ENCODE measurements at regions not wholly inside any gene's neighbourhood (a gene's known extent, or its start where the extent isn't known, plus 50 kb on each side); places are given as distances from the start of the nearest gene placed in this dataset.

- DNase-seq: no peak
- Mint-ChIP-seq H3K27ac (ENCODE audit: unreplicated experiment) (no peak overlapping the region), H3K9me3 (ENCODE audit: unreplicated experiment) (no peaks in the 10 kb centered on the region), H3K4me1 (ENCODE audit: low read depth, unreplicated experiment) (peaks cover 8% of the 10 kb centered on the region), H3K27me3 (ENCODE audit: insufficient read depth, unreplicated experiment) (peaks cover 13% of the 10 kb centered on the region), H3K4me3 (ENCODE audit: unreplicated experiment) (no peak overlapping the region), H3K36me3 (ENCODE audit: insufficient read depth, unreplicated experiment) (no peaks in the 10 kb centered on the region)
- intact Hi-C loops (cut with micrococcal nuclease; ENCODE audit: unreplicated experiment): no loop called here
- CTCF ChIA-PET: no interaction called here
- Histone ChIP-seq H3K4me3 (ENCODE audit: low read depth, low read length) (no peak overlapping the region), H3K36me3 (ENCODE audit: control insufficient read depth, insufficient read depth, low read length) (no peaks in the 10 kb centered on the region), H3K27me3 (replicated peaks; ENCODE audit: control insufficient read depth, insufficient read depth, low read length) (no peaks in the 10 kb centered on the region), H3K4me1 (no peaks in the 10 kb centered on the region), H3K9me3 (no peaks in the 10 kb centered on the region)
- TF ChIP-seq CTCF (IDR thresholded peaks at IDR 0.05; ENCODE audit: insufficient read depth in 1 of 2, low read depth in 1 of 2, low read length in 1 of 2, severe bottlenecking in 1 of 2, unreplicated experiment in 1 of 2): no peak
- POLR2A ChIA-PET: no interaction called here
- no TSS peak for BruUV-seq (replicated peaks)
These were observed 690.5 kb upstream of the NR5A2 start for GRCh38 chr1:199336745-199337640.

- peaks cover 8% of the 10 kb centered on the region for H3K4me1 Mint-ChIP-seq (ENCODE audit: low read depth, unreplicated experiment)
- POLR2A ChIA-PET: no interaction called here
- CTCF ChIA-PET: no interaction called here
- no peaks in the 10 kb centered on the region for H3K36me3 ChIP-seq (ENCODE audit: control insufficient read depth, insufficient read depth, low read length)
- TF ChIP-seq CTCF (IDR thresholded peaks at IDR 0.05; ENCODE audit: insufficient read depth in 1 of 2, low read depth in 1 of 2, low read length in 1 of 2, severe bottlenecking in 1 of 2, unreplicated experiment in 1 of 2): no peak
- H3K27me3 ChIP-seq (replicated peaks; ENCODE audit: control insufficient read depth, insufficient read depth, low read length): no peaks in the 10 kb centered on the region
- H3K9me3 Mint-ChIP-seq (ENCODE audit: unreplicated experiment): no peaks in the 10 kb centered on the region
- no TSS peak for BruUV-seq (replicated peaks)
- no peaks in the 10 kb centered on the region for H3K4me1 ChIP-seq
- H3K27ac Mint-ChIP-seq (ENCODE audit: unreplicated experiment): no peak overlapping the region
- no peaks in the 10 kb centered on the region for H3K36me3 Mint-ChIP-seq (ENCODE audit: insufficient read depth, unreplicated experiment)
- no peak overlapping the region for H3K4me3 Mint-ChIP-seq (ENCODE audit: unreplicated experiment)
- no peaks in the 10 kb centered on the region for H3K9me3 ChIP-seq
- no peak overlapping the region for H3K4me3 ChIP-seq (ENCODE audit: low read depth, low read length)
- H3K27me3 Mint-ChIP-seq (ENCODE audit: insufficient read depth, unreplicated experiment): peaks cover 15% of the 10 kb centered on the region
- DNase-seq: no peak
- intact Hi-C loops (cut with micrococcal nuclease; ENCODE audit: unreplicated experiment): no loop called here
These were observed 688.8 kb upstream of the NR5A2 start for GRCh38 chr1:199338760-199339159.

- ChIA-PET POLR2A (no interaction called here), CTCF (no interaction called here)
- H3K4me3 ChIP-seq (ENCODE audit: low read depth, low read length): no peak overlapping the region
- no TSS peak for BruUV-seq (replicated peaks)
- H3K27me3 ChIP-seq (replicated peaks; ENCODE audit: control insufficient read depth, insufficient read depth, low read length): no peaks in the 10 kb centered on the region
- Mint-ChIP-seq H3K27ac (ENCODE audit: unreplicated experiment) (no peak overlapping the region), H3K36me3 (ENCODE audit: insufficient read depth, unreplicated experiment) (no peaks in the 10 kb centered on the region), H3K27me3 (ENCODE audit: insufficient read depth, unreplicated experiment) (peaks cover 10% of the 10 kb centered on the region), H3K4me1 (ENCODE audit: low read depth, unreplicated experiment) (no peaks in the 10 kb centered on the region), H3K9me3 (ENCODE audit: unreplicated experiment) (no peaks in the 10 kb centered on the region), H3K4me3 (ENCODE audit: unreplicated experiment) (no peak overlapping the region)
- H3K36me3 ChIP-seq (ENCODE audit: control insufficient read depth, insufficient read depth, low read length): no peaks in the 10 kb centered on the region
- no peaks in the 10 kb centered on the region for H3K9me3 ChIP-seq
- no peak for DNase-seq
- H3K4me1 ChIP-seq: no peaks in the 10 kb centered on the region
- TF ChIP-seq CTCF (IDR thresholded peaks at IDR 0.05; ENCODE audit: insufficient read depth in 1 of 2, low read depth in 1 of 2, low read length in 1 of 2, severe bottlenecking in 1 of 2, unreplicated experiment in 1 of 2): no peak
- intact Hi-C loops (cut with micrococcal nuclease; ENCODE audit: unreplicated experiment): no loop called here
These were observed 675.2 kb upstream of the NR5A2 start for GRCh38 chr1:199352351-199352750.

All from Caco-2 (cell line).